Transverse colon (tissue), 4 donors: ENCODE measurements at regions not wholly inside any gene's neighbourhood (a gene's known extent, or its start where the extent isn't known, plus 50 kb on each side); places are given as distances from the start of the nearest gene placed in this dataset.
"Not testable (repeated sequence)": the region's sequence is repeated elsewhere in the genome, so short reads cannot be mapped to it uniquely, and the experiment has no call there.

Source experiments
- DNase-seq: peaks from one replicate; pipeline ENCODE4 v3.0.0-alpha.2; 2019
- H3K27ac ChIP-seq, 4 donors: fragments of 200-600 bp; sonication (generic); 2 replicates each; pipeline ENCODE4 v1.5.1; 2016 to 2018; ENCODE audit warnings: inconsistent platforms in 4 of 4
- H3K27me3 ChIP-seq: fragments of 200-600 bp; sonication (generic); 2 replicates; pipeline ENCODE4 v1.5.1; 2017; ENCODE audit warnings: inconsistent platforms
- H3K36me3 ChIP-seq, 4 donors: fragments of 200-600 bp; sonication (generic); 2 replicates each; pipeline ENCODE4 v1.5.1; 2017 to 2019; ENCODE audit warnings: inconsistent platforms in 4 of 4
- H3K4me1 ChIP-seq, 4 donors: fragments of 200-600 bp; sonication (generic); 2 replicates each; pipeline ENCODE4 v1.5.1; 2017 to 2020; ENCODE audit warnings: inconsistent platforms in 4 of 4
- H3K4me3 ChIP-seq, 4 donors: fragments of 200-600 bp; sonication (generic); 1 replicate in 1 of 4; 2 replicates in 3 of 4; pipeline versions ENCODE4 v1.5.1 to v1.6.1; 2017 to 2019; ENCODE audit warnings: inconsistent platforms in 4 of 4
- H3K9me3 ChIP-seq, 2 donors: fragments of 200-600 bp; sonication (generic); 2 replicates each; pipeline ENCODE4 v1.5.1; 2017 to 2019; ENCODE audit warnings: inconsistent platforms in 2 of 2
- CTCF ChIP-seq, 5 experiments: fragments of 200-600 bp in 3 of 5; fragments of 450-650 bp in 2 of 5; sonication (generic) in 3 of 5; IDR thresholded peaks; 1 replicate in 2 of 5; 2 replicates in 3 of 5; pipeline ENCODE4 v1.5.1; 2016 to 2017; ENCODE audit warnings: antibody characterized with exemption in 5 of 5, inconsistent platforms in 3 of 5, mild to moderate bottlenecking in 2 of 5, moderate library complexity in 1 of 5
- EP300 ChIP-seq: sonication (generic); formaldehyde crosslinking; IDR thresholded peaks from one replicate; pipeline ENCODE4 v1.6.1; 2017; ENCODE audit warnings: antibody characterized with exemption, low read depth
- POLR2A ChIP-seq: fragments of 450-650 bp; IDR thresholded peaks from one replicate; pipeline ENCODE4 v1.6.1; 2016; ENCODE audit warnings: antibody characterized with exemption, mild to moderate bottlenecking, moderate library complexity
- POLR2AphosphoS5 ChIP-seq, 3 donors: sonication (generic); formaldehyde crosslinking; IDR thresholded peaks; one replicate each; pipeline ENCODE4 v1.6.1; 2016; ENCODE audit warnings: antibody characterized with exemption in 3 of 3
- WGBS, 2 donors: methylation state at CpG; one replicate each; pipeline ENCODE4 v1.1.5; 2018; ENCODE audit warnings: low coverage in 1 of 2; 5-methylcytosine and 5-hydroxymethylcytosine counted together
- in situ Hi-C, 4 donors: fragments of 200-750 bp; cut with MboI; loops; one replicate each; pipeline versions ENCODE4 v1.15.0 to v1.15.1; 2017; ENCODE audit warnings: low sequenced_read_pairs in 3 of 4, low pct_ligation_motif_present in 1 of 4, low pct_unique_long_range_greater_than_20kb in 1 of 4
- intact Hi-C: fragments of 100-400 bp; cut with DNase I; formaldehyde crosslinking; loops from one replicate; pipeline ENCODE4 v1.15.1; 2023; ENCODE audit warnings: low total_unique reads

- intact Hi-C loops (no loop called here), in situ Hi-C loops (no loop called here)
- H3K27me3 ChIP-seq, result peaks cover 7% of the 10 kb centered on the region
- DNase-seq, result no peak
- TF ChIP-seq CTCF (IDR thresholded peaks at IDR 0.05), result no peak
- TF ChIP-seq EP300, result no peak
- no peak for TF ChIP-seq POLR2AphosphoS5 (IDR thresholded peaks at IDR 0.05)
- no peak for TF ChIP-seq POLR2A
- no peak overlapping the region for H3K4me3 ChIP-seq
- no peaks in the 10 kb centered on the region for H3K9me3 ChIP-seq
- no peaks in the 10 kb centered on the region for H3K36me3 ChIP-seq
- WGBS, 2 donors, result 62 to 63% methylated on average over 3 to 4 of the region's 4 CpGs
- H3K27ac ChIP-seq, result no peak overlapping the region
- no peaks in the 10 kb centered on the region for H3K4me1 ChIP-seq
Measured at GRCh38 chr14:95616745-95617144, 69.5 kb upstream of the TCL1B start.

GRCh38 chr14:95619785-95620417 is 66.3 kb upstream of the TCL1B start:
- H3K27ac ChIP-seq, result no peak overlapping the region
- no peaks in the 10 kb centered on the region for H3K4me1 ChIP-seq
- DNase-seq, result no peak
- TF ChIP-seq CTCF (IDR thresholded peaks at IDR 0.05) (no peak), EP300 (no peak), POLR2AphosphoS5 (IDR thresholded peaks at IDR 0.05) (no peak), POLR2A (no peak)
- in situ Hi-C loops, result no loop called here
- intact Hi-C loops, result no loop called here
- WGBS, 2 donors, result 73 to 83% methylated on average over 6 to 12 of the region's 12 CpGs
- H3K9me3 ChIP-seq, result no peaks in the 10 kb centered on the region
- no peak overlapping the region for H3K4me3 ChIP-seq
- no peaks in the 10 kb centered on the region for H3K36me3 ChIP-seq
- peaks cover 7% of the 10 kb centered on the region for H3K27me3 ChIP-seq

GRCh38 chr14:95620659-95621059 is 65.6 kb upstream of the TCL1B start:
- no peak overlapping the region for H3K4me3 ChIP-seq
- H3K27ac ChIP-seq, result no peak overlapping the region
- intact Hi-C loops (no loop called here), in situ Hi-C loops (no loop called here)
- H3K27me3 ChIP-seq, result peaks cover 7% of the 10 kb centered on the region
- no peaks in the 10 kb centered on the region for H3K36me3 ChIP-seq
- H3K9me3 ChIP-seq, result no peaks in the 10 kb centered on the region
- H3K4me1 ChIP-seq, result no peaks in the 10 kb centered on the region
- DNase-seq, result no peak
- WGBS, 2 donors, result 69 to 77% methylated on average over 14 to 16 of the region's 16 CpGs
- no peak for TF ChIP-seq EP300
- no peak for TF ChIP-seq CTCF (IDR thresholded peaks at IDR 0.05)
- no peak for TF ChIP-seq POLR2A
- no peak for TF ChIP-seq POLR2AphosphoS5 (IDR thresholded peaks at IDR 0.05)

GRCh38 chr14:95623195-95623594 is 63.0 kb upstream of the TCL1B start:
- no peak overlapping the region for H3K4me3 ChIP-seq
- no peak for DNase-seq
- H3K27ac ChIP-seq, result no peak overlapping the region
- H3K4me1 ChIP-seq, result no peaks in the 10 kb centered on the region
- intact Hi-C loops, result no loop called here
- no peak for TF ChIP-seq CTCF (IDR thresholded peaks at IDR 0.05)
- TF ChIP-seq POLR2A, result no peak
- no peak for TF ChIP-seq EP300
- no peaks in the 10 kb centered on the region for H3K9me3 ChIP-seq
- 72 to 81% methylated on average over 4 to 5 of the region's 5 CpGs for WGBS, 2 donors
- peaks cover 7% of the 10 kb centered on the region for H3K27me3 ChIP-seq
- H3K36me3 ChIP-seq, result no peaks in the 10 kb centered on the region
- in situ Hi-C loops, result no loop called here

GRCh38 chr14:95625710-95626109 is 60.5 kb upstream of the TCL1B start:
- H3K4me3 ChIP-seq, DNase-seq, in situ Hi-C loops, intact Hi-C loops, H3K27ac ChIP-seq, H3K4me1 ChIP-seq, H3K36me3 ChIP-seq, H3K9me3 ChIP-seq, H3K27me3 ChIP-seq: not testable (repeated sequence)
- WGBS, 2 donors, result 53% methylated on average over 2 of the region's 2 CpGs; no CpG with 5 or more reads in 1 of the 2 donors
